ENCODE measurements at regions not wholly inside any gene's neighbourhood (a gene's known extent, or its start where the extent isn't known, plus 50 kb on each side); places are given as distances from the start of the nearest gene placed in this dataset.

GRCh38 chr12:104896146-104896545 lies 61.9 kb downstream of the SLC41A2 start:
- Histone ChIP-seq H3K27ac (replicated peaks in 1 of 4) (no peak overlapping the region), H3K36me3 (no peaks in the 10 kb centered on the region), H3K4me1 (no peaks in the 10 kb centered on the region), H3K9me3 (peaks cover 0 to 10% (median 7%) of the 10 kb centered on the region in 4 donors), H3K4me3 (no peak overlapping the region), H3K27me3 (no peaks in the 10 kb centered on the region)
- intact Hi-C loops (cut with DNase I) = no loop called here
- no peak for TF ChIP-seq POLR2AphosphoS5 (IDR thresholded peaks at IDR 0.05)
- no peak for TF ChIP-seq CTCF (IDR thresholded peaks at IDR 0.05)
- TF ChIP-seq EP300 (IDR thresholded peaks at IDR 0.05) = no peak
- TF ChIP-seq POLR2A (IDR thresholded peaks at IDR 0.05; ENCODE audit: low read depth) = no peak
- DNase-seq (ENCODE audit: extremely low spot score) = no peak

GRCh38 chr12:104895415-104895814 lies 62.7 kb downstream of the SLC41A2 start:
- DNase-seq (ENCODE audit: extremely low spot score) = no peak
- H3K4me3 ChIP-seq = no peak overlapping the region
- H3K27me3 ChIP-seq = no peaks in the 10 kb centered on the region
- TF ChIP-seq EP300 (IDR thresholded peaks at IDR 0.05) (no peak), POLR2A (IDR thresholded peaks at IDR 0.05; ENCODE audit: low read depth) (no peak), CTCF (IDR thresholded peaks at IDR 0.05) (no peak), POLR2AphosphoS5 (IDR thresholded peaks at IDR 0.05) (no peak)
- no peaks in the 10 kb centered on the region for H3K4me1 ChIP-seq
- no peaks in the 10 kb centered on the region for H3K36me3 ChIP-seq
- H3K9me3 ChIP-seq = peaks cover 0 to 10% (median 7%) of the 10 kb centered on the region in 4 donors
- no peak overlapping the region for H3K27ac ChIP-seq (replicated peaks in 1 of 4)
- intact Hi-C loops (cut with DNase I) = no loop called here
- WGBS = 75% methylated on average over 2 of the region's 2 CpGs

- H3K4me1 ChIP-seq = no peaks in the 10 kb centered on the region
- H3K4me3 ChIP-seq = no peak overlapping the region
- no peaks in the 10 kb centered on the region for H3K9me3 ChIP-seq
- TF ChIP-seq CTCF (IDR thresholded peaks at IDR 0.05) = no peak
- no peak for TF ChIP-seq EP300 (IDR thresholded peaks at IDR 0.05)
- TF ChIP-seq POLR2A (IDR thresholded peaks at IDR 0.05; ENCODE audit: low read depth) = no peak
- TF ChIP-seq POLR2AphosphoS5 (IDR thresholded peaks at IDR 0.05) = no peak
- H3K27me3 ChIP-seq = no peaks in the 10 kb centered on the region
- H3K27ac ChIP-seq (replicated peaks in 1 of 4) = no peak overlapping the region
- 97% methylated on average over 5 of the region's 5 CpGs for WGBS
- DNase-seq (ENCODE audit: extremely low spot score) = no peak
- no peaks in the 10 kb centered on the region for H3K36me3 ChIP-seq
- intact Hi-C loops (cut with DNase I) = no loop called here
These were observed 67.5 kb downstream of the SLC41A2 start for GRCh38 chr12:104890476-104891096.

GRCh38 chr12:104889735-104890134 lies 68.4 kb downstream of the SLC41A2 start:
- no peak overlapping the region for H3K4me3 ChIP-seq
- intact Hi-C loops (cut with DNase I) = no loop called here
- 100% methylated on average over 1 of the region's 1 CpG for WGBS
- no peak for DNase-seq (ENCODE audit: extremely low spot score)
- no peaks in the 10 kb centered on the region for H3K4me1 ChIP-seq
- H3K9me3 ChIP-seq = no peaks in the 10 kb centered on the region
- no peak overlapping the region for H3K27ac ChIP-seq (replicated peaks in 1 of 4)
- no peaks in the 10 kb centered on the region for H3K36me3 ChIP-seq
- no peaks in the 10 kb centered on the region for H3K27me3 ChIP-seq
- TF ChIP-seq POLR2A (IDR thresholded peaks at IDR 0.05; ENCODE audit: low read depth) (no peak), POLR2AphosphoS5 (IDR thresholded peaks at IDR 0.05) (no peak), CTCF (IDR thresholded peaks at IDR 0.05) (no peak), EP300 (IDR thresholded peaks at IDR 0.05) (no peak)

- H3K4me3 ChIP-seq = no peak overlapping the region
- intact Hi-C loops (cut with DNase I) = no loop called here
- no peaks in the 10 kb centered on the region for H3K27me3 ChIP-seq
- no peak overlapping the region for H3K27ac ChIP-seq (replicated peaks in 1 of 4)
- DNase-seq (ENCODE audit: extremely low spot score) = no peak
- H3K36me3 ChIP-seq = no peaks in the 10 kb centered on the region
- no peaks in the 10 kb centered on the region for H3K9me3 ChIP-seq
- TF ChIP-seq POLR2AphosphoS5 (IDR thresholded peaks at IDR 0.05) = no peak
- no peak for TF ChIP-seq CTCF (IDR thresholded peaks at IDR 0.05)
- no peak for TF ChIP-seq POLR2A (IDR thresholded peaks at IDR 0.05; ENCODE audit: low read depth)
- TF ChIP-seq EP300 (IDR thresholded peaks at IDR 0.05) = no peak
- no peaks in the 10 kb centered on the region for H3K4me1 ChIP-seq
These were observed 69.2 kb downstream of the SLC41A2 start for GRCh38 chr12:104888892-104889291.
